Naive B cell (primary cell): ENCODE measurements at regions not wholly inside any gene's neighbourhood (a gene's known extent, or its start where the extent isn't known, plus 50 kb on each side); places are given as distances from the start of the nearest gene placed in this dataset.

Source experiments
- ATAC-seq, 2 donors: fragments of 150-1000 bp; cut with Tn5 transposase; 2 replicates each; pipeline ENCODE4 v1.10.0; 2021; ENCODE audit warnings: low read depth in 2 of 2, mild to moderate bottlenecking in 2 of 2, moderate library complexity in 2 of 2
- DNase-seq: peaks from one replicate; pipeline ENCODE4 v3.0.0; 2022
- H3K27ac Mint-ChIP-seq, 6 donors: one replicate each; pipeline ENCODE4 v1.8.0; 2020 to 2022; ENCODE audit warnings: mild to moderate bottlenecking in 6 of 6, mixed read lengths in 6 of 6, moderate library complexity in 5 of 6, inconsistent platforms in 2 of 6
- H3K27me3 Mint-ChIP-seq, 3 donors: one replicate each; pipeline ENCODE4 v1.8.0; 2021 to 2022; ENCODE audit warnings: mixed read lengths in 3 of 3, mild to moderate bottlenecking in 1 of 3
- H3K36me3 Mint-ChIP-seq, 2 donors: one replicate each; pipeline ENCODE4 v1.8.0; 2020 to 2022; ENCODE audit warnings: mixed read lengths in 2 of 2, inconsistent platforms in 1 of 2, mild to moderate bottlenecking in 1 of 2
- H3K4me1 Mint-ChIP-seq, 3 donors: one replicate each; pipeline ENCODE4 v1.8.0; 2020 to 2022; ENCODE audit warnings: mixed read lengths in 3 of 3, inconsistent platforms in 1 of 3, mild to moderate bottlenecking in 1 of 3, moderate library complexity in 1 of 3
- H3K4me3 Mint-ChIP-seq, 8 donors: one replicate each; pipeline ENCODE4 v1.8.0; 2020 to 2022; ENCODE audit warnings: mild to moderate bottlenecking in 8 of 8, mixed read lengths in 8 of 8, moderate library complexity in 8 of 8, inconsistent platforms in 2 of 8
- H3K9me3 Mint-ChIP-seq, 7 donors: one replicate each; pipeline ENCODE4 v1.8.0; 2020 to 2022; ENCODE audit warnings: mixed read lengths in 7 of 7, mild to moderate bottlenecking in 5 of 7, inconsistent platforms in 2 of 7, moderate library complexity in 1 of 7

GRCh38 chr9:13756943-13757342, 477.5 kb upstream of the MPDZ start:
- no peak for DNase-seq
- no peaks in the 10 kb centered on the region for H3K27me3 Mint-ChIP-seq
- H3K9me3 Mint-ChIP-seq, result peaks cover 0 to 7% (median 5%) of the 10 kb centered on the region in 7 donors
- no peaks in the 10 kb centered on the region for H3K4me1 Mint-ChIP-seq
- no peaks in the 10 kb centered on the region for H3K36me3 Mint-ChIP-seq
- ATAC-seq, result no peak
- H3K4me3 Mint-ChIP-seq, result no peak overlapping the region
- no peak overlapping the region for H3K27ac Mint-ChIP-seq

- H3K9me3 Mint-ChIP-seq, result peaks cover 0 to 6% (median 5%) of the 10 kb centered on the region in 7 donors
- DNase-seq, result no peak
- no peaks in the 10 kb centered on the region for H3K4me1 Mint-ChIP-seq
- ATAC-seq, result no peak
- no peaks in the 10 kb centered on the region for H3K27me3 Mint-ChIP-seq
- no peak overlapping the region for H3K4me3 Mint-ChIP-seq
- H3K27ac Mint-ChIP-seq, result no peak overlapping the region
- H3K36me3 Mint-ChIP-seq, result no peaks in the 10 kb centered on the region
Observed at GRCh38 chr9:13755551-13755950, 476.1 kb upstream of the MPDZ start.

- Mint-ChIP-seq H3K27ac (no peak overlapping the region), H3K9me3 (peaks cover 0 to 11% (median 7%) of the 10 kb centered on the region in 7 donors), H3K36me3 (no peaks in the 10 kb centered on the region), H3K27me3 (no peaks in the 10 kb centered on the region), H3K4me3 (no peak overlapping the region), H3K4me1 (no peaks in the 10 kb centered on the region)
- DNase-seq, result no peak
- no peak for ATAC-seq
Observed at GRCh38 chr9:13750639-13751038, 471.1 kb upstream of the MPDZ start.

GRCh38 chr9:13750061-13750460, 470.6 kb upstream of the MPDZ start:
- Mint-ChIP-seq H3K4me1 (no peaks in the 10 kb centered on the region), H3K36me3 (no peaks in the 10 kb centered on the region), H3K27ac (no peak overlapping the region), H3K4me3 (no peak overlapping the region), H3K9me3 (peaks cover 0 to 14% (median 7%) of the 10 kb centered on the region in 7 donors), H3K27me3 (no peaks in the 10 kb centered on the region)
- DNase-seq (no peak), ATAC-seq (no peak)

- Mint-ChIP-seq H3K4me1 (no peaks in the 10 kb centered on the region), H3K4me3 (no peak overlapping the region), H3K9me3 (peaks cover 0 to 13% (median 9%) of the 10 kb centered on the region in 7 donors), H3K36me3 (no peaks in the 10 kb centered on the region), H3K27ac (no peak overlapping the region), H3K27me3 (no peaks in the 10 kb centered on the region)
- ATAC-seq (no peak), DNase-seq (no peak)
Observed at GRCh38 chr9:13746876-13747275, 467.4 kb upstream of the MPDZ start.

GRCh38 chr9:13744261-13744901, 464.9 kb upstream of the MPDZ start:
- Mint-ChIP-seq H3K27me3 (no peaks in the 10 kb centered on the region), H3K36me3 (no peaks in the 10 kb centered on the region), H3K9me3 (peaks cover 0 to 13% (median 6%) of the 10 kb centered on the region in 7 donors), H3K4me3 (no peak overlapping the region), H3K27ac (peak overlapping the region in 1 of 6 donors; percentile 59), H3K4me1 (no peaks in the 10 kb centered on the region)
- no peak for ATAC-seq
- DNase-seq, result no peak

- no peak for DNase-seq
- ATAC-seq, result no peak
- H3K4me3 Mint-ChIP-seq, result no peak overlapping the region
- no peaks in the 10 kb centered on the region for H3K4me1 Mint-ChIP-seq
- no peaks in the 10 kb centered on the region for H3K36me3 Mint-ChIP-seq
- H3K27ac Mint-ChIP-seq, result no peak overlapping the region
- H3K27me3 Mint-ChIP-seq, result no peaks in the 10 kb centered on the region
- H3K9me3 Mint-ChIP-seq, result peaks cover 0 to 12% (median 5%) of the 10 kb centered on the region in 7 donors
Observed at GRCh38 chr9:13737885-13738284, 458.4 kb upstream of the MPDZ start.

GRCh38 chr9:13735181-13735580, 455.7 kb upstream of the MPDZ start:
- no peak for ATAC-seq
- Mint-ChIP-seq H3K36me3 (no peaks in the 10 kb centered on the region), H3K4me1 (no peaks in the 10 kb centered on the region), H3K27me3 (no peaks in the 10 kb centered on the region), H3K4me3 (no peak overlapping the region), H3K27ac (no peak overlapping the region), H3K9me3 (peaks cover 0 to 22% (median 5%) of the 10 kb centered on the region in 7 donors)
- DNase-seq, result no peak

- no peak overlapping the region for H3K4me3 Mint-ChIP-seq
- H3K9me3 Mint-ChIP-seq, result peaks cover 0 to 22% (median 5%) of the 10 kb centered on the region in 7 donors
- ATAC-seq (no peak), DNase-seq (no peak)
- H3K36me3 Mint-ChIP-seq, result no peaks in the 10 kb centered on the region
- no peaks in the 10 kb centered on the region for H3K4me1 Mint-ChIP-seq
- H3K27ac Mint-ChIP-seq, result no peak overlapping the region
- H3K27me3 Mint-ChIP-seq, result no peaks in the 10 kb centered on the region
Observed at GRCh38 chr9:13734601-13735000, 455.1 kb upstream of the MPDZ start.

GRCh38 chr9:13732290-13732689, 452.8 kb upstream of the MPDZ start:
- H3K36me3 Mint-ChIP-seq, result no peaks in the 10 kb centered on the region
- H3K27ac Mint-ChIP-seq, result no peak overlapping the region
- no peak for DNase-seq
- no peaks in the 10 kb centered on the region for H3K4me1 Mint-ChIP-seq
- no peak overlapping the region for H3K4me3 Mint-ChIP-seq
- peaks cover 0 to 10% (median 5%) of the 10 kb centered on the region in 7 donors for H3K9me3 Mint-ChIP-seq
- no peaks in the 10 kb centered on the region for H3K27me3 Mint-ChIP-seq
- ATAC-seq, result no peak

- H3K4me3 Mint-ChIP-seq, result no peak overlapping the region
- no peak overlapping the region for H3K27ac Mint-ChIP-seq
- no peaks in the 10 kb centered on the region for H3K36me3 Mint-ChIP-seq
- no peaks in the 10 kb centered on the region for H3K27me3 Mint-ChIP-seq
- peaks cover 0 to 10% (median 5%) of the 10 kb centered on the region in 7 donors for H3K9me3 Mint-ChIP-seq
- DNase-seq, result no peak
- no peak for ATAC-seq
- no peaks in the 10 kb centered on the region for H3K4me1 Mint-ChIP-seq
Observed at GRCh38 chr9:13731637-13732036, 452.1 kb upstream of the MPDZ start.

- H3K9me3 Mint-ChIP-seq, result peaks cover 0 to 10% (median 2%) of the 10 kb centered on the region in 7 donors
- H3K4me1 Mint-ChIP-seq, result no peaks in the 10 kb centered on the region
- H3K27me3 Mint-ChIP-seq, result no peaks in the 10 kb centered on the region
- no peak overlapping the region for H3K27ac Mint-ChIP-seq
- ATAC-seq, result no peak
- no peaks in the 10 kb centered on the region for H3K36me3 Mint-ChIP-seq
- H3K4me3 Mint-ChIP-seq, result no peak overlapping the region
- DNase-seq, result no peak
Observed at GRCh38 chr9:13729955-13730354, 450.5 kb upstream of the MPDZ start.

- no peak for DNase-seq
- no peak overlapping the region for H3K4me3 Mint-ChIP-seq
- no peak for ATAC-seq
- H3K9me3 Mint-ChIP-seq, result peaks cover 0 to 10% (median 4%) of the 10 kb centered on the region in 7 donors
- no peaks in the 10 kb centered on the region for H3K4me1 Mint-ChIP-seq
- no peaks in the 10 kb centered on the region for H3K27me3 Mint-ChIP-seq
- no peak overlapping the region for H3K27ac Mint-ChIP-seq
- H3K36me3 Mint-ChIP-seq, result no peaks in the 10 kb centered on the region
Observed at GRCh38 chr9:13728917-13729811, 449.7 kb upstream of the MPDZ start.

GRCh38 chr9:13728131-13728530, 448.6 kb upstream of the MPDZ start:
- DNase-seq, result no peak
- no peak overlapping the region for H3K27ac Mint-ChIP-seq
- no peaks in the 10 kb centered on the region for H3K36me3 Mint-ChIP-seq
- H3K27me3 Mint-ChIP-seq, result no peaks in the 10 kb centered on the region
- H3K4me3 Mint-ChIP-seq, result no peak overlapping the region
- ATAC-seq, result no peak
- H3K4me1 Mint-ChIP-seq, result no peaks in the 10 kb centered on the region
- H3K9me3 Mint-ChIP-seq, result peaks cover 0 to 10% (median 4%) of the 10 kb centered on the region in 7 donors
